ENCODE measurements at regions not wholly inside any gene's neighbourhood (a gene's known extent, or its start where the extent isn't known, plus 50 kb on each side); places are given as distances from the start of the nearest gene placed in this dataset.
"Not testable (repeated sequence)": the region's sequence is repeated elsewhere in the genome, so short reads cannot be mapped to it uniquely, and the experiment has no call there.

DNA sequence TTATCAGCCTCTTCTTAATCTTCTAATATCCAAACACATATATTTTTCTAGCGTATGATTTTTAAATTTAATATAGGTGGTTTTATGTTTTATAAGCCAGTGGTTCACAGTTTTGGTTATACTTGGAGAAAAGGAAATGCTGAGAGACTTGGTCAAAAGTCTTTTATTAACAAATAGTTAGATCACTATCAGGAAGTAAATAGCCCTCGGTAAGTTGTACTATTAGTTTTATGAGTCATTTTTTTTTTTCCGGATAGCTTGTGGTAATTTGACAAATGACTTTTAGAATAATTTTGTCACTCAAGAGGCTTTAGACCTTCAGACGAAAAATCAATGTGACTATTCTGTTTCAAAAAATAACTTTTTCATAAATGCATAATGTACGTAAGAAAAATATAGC, 232.2 kb upstream of the ROBO1 start:
- DNase-seq (no peak), ATAC-seq (no peak)
- intact Hi-C loops (cut with DNase I) = no loop called here

DNA sequence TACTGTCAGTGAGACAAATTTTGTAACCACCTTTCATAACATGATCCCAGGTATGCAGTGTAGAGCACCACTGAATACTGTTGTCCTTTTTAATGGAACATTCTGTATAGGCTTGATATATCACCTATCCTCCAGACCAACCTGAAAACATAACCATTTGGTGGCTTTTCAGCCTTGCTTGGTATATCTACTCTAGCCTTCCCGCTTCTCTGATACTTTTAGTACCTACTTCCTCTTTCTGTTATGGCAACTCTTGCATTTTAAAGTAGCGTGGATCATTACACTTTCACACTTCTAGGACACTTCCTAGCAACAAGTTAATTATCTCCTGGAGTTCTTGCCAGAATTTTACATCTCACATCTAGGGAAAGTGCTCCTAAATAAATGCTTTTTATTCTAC, 226.6 kb upstream of the ROBO1 start:
- DNase-seq = no peak
- no peak for ATAC-seq
- intact Hi-C loops (cut with DNase I) = no loop called here

DNA sequence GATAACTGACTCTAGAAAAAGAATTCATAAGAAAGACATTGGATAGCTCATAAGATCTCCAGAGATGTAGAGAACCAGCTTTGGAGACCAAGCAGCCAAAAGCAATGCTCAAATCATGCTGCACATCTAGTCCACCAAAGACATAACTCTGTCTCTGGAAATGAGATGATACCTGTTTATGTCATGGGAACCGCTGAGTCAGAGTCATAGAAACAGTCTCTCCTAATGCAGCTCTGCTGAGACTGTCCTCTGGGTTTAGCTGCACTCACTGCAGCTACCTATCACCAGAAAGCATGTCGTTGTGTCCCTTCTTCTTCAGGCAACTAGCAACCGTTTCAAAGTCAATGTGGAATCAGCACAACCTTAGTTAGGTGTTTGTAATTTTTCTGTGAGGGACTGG, 218.5 kb upstream of the ROBO1 start:
- ATAC-seq (no peak), DNase-seq (no peak)
- intact Hi-C loops (cut with DNase I) = no loop called here

DNA sequence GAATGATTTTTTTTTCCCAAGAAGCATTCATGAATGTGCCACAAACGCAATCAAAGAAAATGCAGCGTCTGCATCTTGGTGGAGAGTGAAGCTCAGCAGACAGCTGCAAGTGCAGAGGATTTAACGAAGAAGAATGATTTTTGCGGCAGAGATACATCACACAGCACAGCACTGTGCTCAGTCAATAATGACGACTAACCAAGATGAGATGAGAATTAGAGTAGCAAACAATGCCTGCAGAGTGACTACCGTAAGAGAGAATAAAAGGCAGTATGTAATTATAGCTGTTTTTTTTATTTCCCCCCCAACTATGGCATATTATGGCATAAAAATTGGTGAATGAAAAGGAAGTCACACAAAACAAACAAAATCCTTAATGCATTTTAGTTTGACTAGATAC, 218.0 kb upstream of the ROBO1 start:
- DNase-seq = no peak
- intact Hi-C loops (cut with DNase I) = no loop called here
- no peak for ATAC-seq

DNA sequence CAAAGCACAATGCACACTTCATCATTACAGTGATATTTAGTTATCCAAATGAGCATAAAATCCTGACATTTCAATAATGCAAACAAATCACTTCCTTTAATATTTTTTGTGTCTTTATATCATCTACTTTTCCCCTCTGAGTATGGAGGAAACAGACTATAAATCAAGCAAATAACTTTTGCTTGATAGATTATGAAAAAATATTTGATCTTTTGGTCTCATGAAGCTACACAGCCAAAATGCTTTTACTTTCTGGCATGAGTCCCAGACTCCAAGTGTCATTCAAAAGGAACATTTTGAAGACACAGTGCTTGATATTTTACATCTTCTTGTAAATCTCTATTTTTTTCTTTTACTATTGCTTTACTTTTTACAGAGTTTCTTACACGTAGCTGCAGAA, 215.3 kb upstream of the ROBO1 start:
- intact Hi-C loops (cut with DNase I) = no loop called here

DNA sequence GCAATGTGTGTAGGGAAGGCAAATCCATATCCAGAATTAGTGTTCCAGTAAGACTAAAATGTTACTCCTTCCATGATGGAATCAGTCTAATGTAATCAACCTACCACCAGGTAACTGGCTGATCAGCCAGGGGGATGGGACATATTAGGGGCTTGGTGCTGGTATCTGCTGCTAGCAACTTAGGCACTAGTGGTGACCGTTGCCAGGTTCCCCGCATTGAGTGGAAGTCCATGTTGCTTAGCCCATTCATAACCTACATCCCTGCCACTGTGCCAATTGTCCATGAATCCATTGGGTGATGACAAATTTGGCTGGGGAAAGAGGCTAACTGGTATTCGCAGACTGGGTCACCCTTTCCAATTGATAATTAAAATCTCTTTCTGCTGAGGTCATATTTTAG, 212.2 kb upstream of the ROBO1 start:
- intact Hi-C loops (cut with DNase I) = no loop called here
- no peak for ATAC-seq
- no peak for DNase-seq

More for the DNA sequence above, 215.3 kb upstream of the ROBO1 start:
- ATAC-seq = no peak
- DNase-seq = no peak

DNA sequence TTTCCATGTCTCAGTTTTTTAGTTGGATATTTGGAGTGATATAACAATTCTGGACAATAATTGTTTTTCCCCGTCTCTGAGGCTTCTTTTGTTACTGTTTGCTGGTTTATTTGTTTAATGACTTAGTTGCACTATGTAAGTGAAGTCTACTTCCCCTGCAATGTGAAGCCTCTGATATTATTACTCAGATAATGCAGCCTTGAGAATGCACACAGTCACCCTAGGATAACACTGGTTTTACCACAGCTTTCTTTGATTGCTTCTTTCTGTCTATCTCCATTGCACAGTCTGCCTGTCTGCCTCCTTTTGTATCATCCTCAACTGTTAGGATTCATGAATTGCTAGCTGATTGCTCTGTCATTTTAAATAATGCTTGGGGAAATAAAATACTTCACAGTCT, 208.7 kb upstream of the ROBO1 start:
- intact Hi-C loops (cut with DNase I) = no loop called here

DNA sequence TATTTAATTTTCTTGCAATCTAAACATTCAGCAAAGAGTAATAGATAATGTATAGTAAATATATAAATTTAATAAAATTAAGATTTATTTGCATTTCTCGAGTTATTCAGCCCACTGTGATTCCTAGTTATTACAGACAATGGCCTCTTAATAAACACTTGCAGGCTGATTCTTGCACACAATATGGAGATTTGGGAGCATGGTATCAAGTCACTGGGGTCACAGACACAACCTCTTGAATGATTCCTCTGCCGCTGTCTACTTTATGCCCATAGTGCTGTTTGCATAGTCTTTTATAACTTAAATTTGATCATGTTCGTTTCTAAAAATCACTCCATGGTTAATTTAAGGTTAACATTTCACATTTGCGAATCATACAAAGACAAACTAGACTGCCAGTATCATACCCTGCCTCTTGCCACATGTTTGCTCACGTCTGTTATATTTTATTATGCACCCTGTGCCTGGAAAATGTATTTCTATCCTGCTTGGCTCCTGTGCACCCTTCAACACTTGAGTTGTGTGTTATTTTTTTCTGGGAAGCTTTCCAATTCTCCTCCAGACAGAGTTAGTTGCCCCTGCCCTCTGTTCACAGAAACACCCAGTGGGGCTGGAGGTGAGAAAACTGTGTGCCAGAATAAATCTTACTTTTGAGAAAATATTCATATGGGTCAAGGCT, 206.3 kb upstream of the ROBO1 start:
- intact Hi-C loops (cut with DNase I) = no loop called here
- ATAC-seq = peak; percentile 83 to 95
- no peak for DNase-seq

More for the DNA sequence above, 208.7 kb upstream of the ROBO1 start:
- DNase-seq = no peak
- ATAC-seq = no peak

DNA sequence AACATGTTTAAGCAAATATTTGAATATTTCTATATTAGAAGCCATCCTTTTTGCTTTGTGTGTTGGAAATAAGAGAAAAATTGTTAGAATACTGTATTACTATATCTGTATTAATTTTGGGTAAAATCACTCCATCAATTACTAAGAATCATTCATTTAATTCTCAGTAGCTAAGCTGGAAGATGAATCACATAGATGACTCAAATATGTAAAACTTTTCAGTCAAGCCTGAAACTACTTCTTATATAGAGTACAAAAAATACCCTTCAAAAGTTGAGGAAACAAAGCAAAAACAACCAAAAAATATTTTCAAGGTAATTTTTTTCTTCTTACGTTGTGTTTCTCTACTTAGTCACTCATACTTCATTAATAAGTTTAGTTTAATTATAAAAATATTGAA, 205.7 kb upstream of the ROBO1 start:
- intact Hi-C loops (cut with DNase I) = no loop called here
- ATAC-seq (no peak), DNase-seq (no peak)

DNA sequence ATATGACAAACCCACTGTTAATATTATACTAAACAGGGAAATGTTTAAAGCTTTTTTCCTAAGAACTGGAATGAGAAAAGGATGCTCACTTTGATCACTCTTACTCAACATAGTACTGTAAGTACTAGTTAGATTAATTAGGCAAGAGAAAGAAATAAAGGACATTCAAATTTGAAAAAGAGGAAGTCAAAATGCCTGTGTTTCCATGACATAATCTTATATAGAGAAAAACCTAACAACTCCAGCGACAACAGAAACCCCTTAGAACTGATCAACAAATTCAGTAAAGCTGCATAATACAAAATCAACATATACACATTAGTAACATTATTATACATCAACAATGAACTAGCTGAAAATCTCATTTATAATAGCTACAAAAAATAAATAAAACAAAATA, 200.6 kb upstream of the ROBO1 start:
- DNase-seq (no peak), ATAC-seq (no peak)
- intact Hi-C loops (cut with DNase I) = no loop called here

DNA sequence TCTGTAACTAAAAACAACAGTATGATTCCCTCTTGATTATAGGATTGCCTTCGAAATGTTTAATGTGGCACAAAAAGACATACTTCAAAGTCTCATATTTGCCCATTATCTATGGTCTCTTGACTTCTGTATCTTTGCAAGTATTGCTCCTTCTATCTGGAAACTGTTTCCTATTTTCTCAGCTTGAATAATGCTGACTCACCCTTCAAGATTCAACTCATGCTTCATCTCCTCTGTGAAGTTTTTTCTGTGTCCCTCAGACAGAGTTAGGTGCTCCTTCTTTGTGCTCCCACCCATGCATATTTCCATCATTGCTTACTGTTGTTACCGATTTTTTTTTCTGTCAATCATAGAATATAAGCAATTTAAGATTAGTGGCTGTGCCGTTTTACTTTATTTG, 192.8 kb upstream of the ROBO1 start:
- intact Hi-C loops (cut with DNase I) = no loop called here
- ATAC-seq (no peak), DNase-seq (no peak)

DNA sequence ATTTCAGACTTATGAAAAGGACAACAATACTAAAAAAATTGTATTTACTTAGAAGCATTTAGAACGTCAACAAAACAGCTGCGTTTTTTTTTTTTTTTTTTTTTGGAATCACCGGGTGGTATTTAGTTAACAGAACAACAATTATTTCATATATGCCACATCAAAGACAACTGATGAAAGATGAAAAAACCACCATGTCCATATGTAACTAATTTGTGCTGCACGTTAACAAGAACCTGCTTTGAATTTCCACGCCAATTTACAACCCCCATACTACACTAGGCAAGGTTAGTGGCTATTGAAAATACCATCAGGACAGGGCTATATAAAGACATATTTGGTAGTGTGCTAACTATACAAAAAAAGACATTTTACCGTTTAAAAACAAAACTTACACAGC, 189.3 kb upstream of the ROBO1 start:
- no peak for ATAC-seq
- DNase-seq = no peak
- intact Hi-C loops (cut with DNase I) = no loop called here

DNA sequence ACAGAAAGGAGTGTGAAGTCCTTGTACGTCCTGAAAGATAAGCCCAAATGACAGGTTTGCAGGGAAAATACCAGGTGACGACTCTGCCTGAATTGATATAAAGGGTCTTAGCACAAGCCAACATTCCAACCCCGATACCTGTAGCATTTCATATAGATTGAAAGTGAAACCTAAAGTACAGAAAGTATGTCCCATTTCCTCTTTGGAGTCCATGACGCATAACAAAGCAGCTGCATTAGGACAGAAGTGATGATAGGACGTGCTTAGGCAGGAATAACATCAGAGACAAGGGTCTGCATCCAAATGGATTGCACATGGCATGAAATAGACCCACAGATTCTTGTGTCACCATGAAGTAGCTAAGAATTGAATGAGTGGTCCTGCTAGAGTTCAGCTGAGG, 187.0 kb upstream of the ROBO1 start:
- ATAC-seq = no peak
- intact Hi-C loops (cut with DNase I) = no loop called here

DNA sequence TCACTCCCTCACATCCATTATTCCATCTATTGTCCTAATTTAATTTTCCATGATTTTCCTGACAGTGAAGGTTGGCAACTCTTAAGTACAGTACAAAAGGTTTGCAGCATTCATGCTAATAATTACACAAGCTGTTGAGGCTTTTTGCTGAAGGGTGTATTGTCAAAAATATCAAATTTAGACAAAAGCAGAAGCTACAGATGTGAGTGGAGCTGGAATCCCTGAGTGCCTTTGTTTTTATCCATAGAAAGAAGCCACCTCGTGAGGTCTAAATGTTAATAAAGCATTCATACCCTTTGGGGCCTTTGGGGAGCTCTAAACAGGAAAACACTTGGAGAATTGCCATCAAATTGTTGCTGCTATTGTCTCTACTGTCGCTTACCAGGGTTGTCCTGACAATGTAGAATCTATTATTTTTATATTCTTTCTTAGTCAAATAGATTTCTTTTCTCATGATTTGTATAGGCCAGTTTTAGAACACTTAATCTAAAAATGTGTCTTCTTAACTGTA, 185.8 kb upstream of the ROBO1 start:
- DNase-seq (no peak), ATAC-seq (no peak)
- intact Hi-C loops (cut with DNase I) = no loop called here

More for the DNA sequence above, 187.0 kb upstream of the ROBO1 start:
- no peak for DNase-seq

DNA sequence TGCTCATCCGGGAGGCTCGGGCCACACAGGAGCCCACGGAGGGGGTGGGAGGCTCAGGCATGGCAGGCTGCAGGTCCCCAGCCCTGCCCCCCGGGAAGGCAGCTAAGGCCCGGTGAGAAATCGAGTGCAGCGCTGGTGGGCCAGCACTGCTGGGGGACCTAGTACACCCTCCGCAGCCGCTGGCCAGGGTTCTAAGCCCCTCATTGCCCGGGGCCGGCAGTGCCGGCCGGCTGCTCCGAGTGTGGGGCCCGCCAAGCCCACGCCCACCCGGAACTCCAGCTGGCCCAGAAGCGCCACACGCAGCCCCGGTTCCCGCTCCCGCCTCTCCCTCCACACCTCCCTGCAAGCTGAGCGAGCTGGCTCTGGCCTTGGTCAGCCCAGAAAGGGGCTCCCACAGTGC, 183.6 kb upstream of the ROBO1 start:
- ATAC-seq; intact Hi-C loops (cut with DNase I); DNase-seq: not testable (repeated sequence)

DNA sequence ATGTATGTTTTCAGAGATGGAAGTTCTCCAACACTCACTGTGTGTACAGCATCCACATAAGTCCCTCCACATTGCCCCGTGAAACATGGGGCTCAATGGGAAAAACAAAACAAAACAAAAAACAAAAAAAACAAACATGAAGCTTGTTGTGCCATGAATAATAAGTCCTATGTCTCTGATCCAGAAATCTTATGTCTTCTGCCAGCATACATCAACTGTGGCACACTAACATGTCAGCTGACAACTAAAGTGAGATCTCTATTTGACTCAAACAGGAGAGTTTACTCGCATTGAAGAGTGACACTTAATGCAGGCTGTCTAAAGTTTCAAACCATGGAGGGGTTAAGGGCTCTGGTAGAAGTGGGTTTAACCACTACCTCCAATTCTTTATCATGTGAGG, 180.2 kb upstream of the ROBO1 start:
- no peak for ATAC-seq
- intact Hi-C loops (cut with DNase I) = no loop called here
- DNase-seq = no peak

DNA sequence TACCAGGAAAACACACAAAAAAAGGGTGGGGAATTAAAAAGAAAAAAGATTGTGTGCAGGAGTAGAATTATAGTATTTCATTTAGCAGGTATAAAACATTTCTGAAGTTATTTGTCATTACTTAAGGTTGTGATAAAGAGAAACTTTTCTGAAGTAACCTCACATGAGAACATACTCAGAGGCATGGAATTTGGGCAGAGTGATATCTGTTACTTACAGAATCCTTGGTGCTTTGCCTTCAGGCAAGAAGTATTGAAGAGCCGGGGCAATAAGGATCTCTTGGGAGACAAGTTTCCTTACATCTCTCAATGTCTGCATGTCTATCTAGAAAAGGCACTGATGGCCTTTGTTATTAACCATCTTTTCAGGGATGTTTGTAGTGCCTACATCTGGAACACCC, 179.7 kb upstream of the ROBO1 start:
- intact Hi-C loops (cut with DNase I) = no loop called here
- DNase-seq = no peak
- ATAC-seq = no peak

DNA sequence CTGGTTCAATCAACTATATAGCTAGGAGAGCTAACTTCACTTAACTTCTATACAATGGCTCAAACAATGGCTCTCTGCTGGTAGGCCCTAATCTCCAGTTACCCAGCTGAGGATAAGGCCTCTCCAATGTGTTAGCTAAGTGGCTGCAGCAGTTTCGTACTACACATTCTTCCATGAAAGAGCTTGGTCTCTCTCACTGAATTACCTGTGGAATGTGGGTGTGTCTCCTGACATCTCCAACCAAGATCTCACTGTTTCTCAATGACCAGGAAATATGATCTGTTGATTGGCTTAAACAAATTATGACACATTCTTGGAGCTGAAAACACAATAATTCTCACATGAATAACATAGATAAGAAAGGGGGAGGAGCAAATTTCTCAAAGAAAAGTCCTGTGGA, 169.8 kb upstream of the ROBO1 start:
- intact Hi-C loops (cut with DNase I) = no loop called here
- ATAC-seq (peak in 1 of 2 donors; percentile 54), DNase-seq (no peak)

DNA sequence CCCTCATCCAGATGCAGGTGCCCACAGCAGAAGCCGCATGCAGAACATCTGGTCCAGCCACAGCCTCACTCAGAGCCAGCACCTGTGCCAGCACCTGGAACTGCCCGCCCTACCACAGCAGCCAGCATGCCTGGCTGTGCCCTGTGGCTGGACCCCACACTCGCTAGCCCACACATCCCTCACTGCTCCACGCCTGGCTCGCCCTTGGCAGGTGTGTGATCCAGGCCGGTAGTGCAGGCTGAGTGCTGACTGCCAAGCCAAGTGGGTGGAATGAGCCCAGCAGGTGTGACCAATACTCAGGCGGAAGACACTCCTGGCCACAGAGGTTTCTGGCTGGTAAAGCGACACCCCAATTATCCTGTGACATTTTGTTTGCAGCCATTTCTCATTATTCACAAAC, 162.4 kb upstream of the ROBO1 start:
- intact Hi-C loops (cut with DNase I) = no loop called here
- no peak for ATAC-seq
- DNase-seq = no peak

DNA sequence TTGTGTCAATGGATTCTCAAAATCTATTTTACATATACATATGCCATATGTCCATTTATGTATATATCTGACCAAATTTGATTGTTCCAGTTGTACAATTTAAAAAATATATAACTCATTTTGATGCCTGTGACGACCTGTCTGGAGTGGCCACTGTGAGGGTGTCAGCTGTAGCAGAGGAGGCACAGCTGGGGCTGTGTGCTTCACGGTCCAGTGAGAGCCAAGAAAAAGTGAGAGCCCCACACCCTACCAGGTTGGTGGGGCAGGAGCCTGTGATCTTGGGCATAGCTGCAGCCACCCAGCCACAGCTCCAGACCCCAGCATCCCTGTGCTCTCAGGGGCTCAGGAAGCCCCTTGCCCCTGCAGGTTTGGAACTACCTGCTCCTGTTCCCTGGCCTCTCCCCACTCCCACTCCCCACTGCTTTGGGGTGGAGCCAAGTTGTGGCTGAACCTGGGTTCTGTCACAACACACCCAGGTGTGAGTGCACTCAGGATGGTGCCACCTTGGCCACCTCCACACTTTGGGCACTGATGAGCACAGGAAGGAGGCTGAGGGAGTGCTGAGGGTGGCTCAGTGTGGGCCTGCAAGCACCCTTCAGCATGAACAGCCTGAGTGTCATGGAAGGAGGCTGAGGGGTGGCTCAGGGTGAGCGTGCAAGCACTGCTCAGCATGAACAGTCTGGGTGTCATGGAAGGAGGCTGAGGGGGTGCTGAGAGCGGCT, 161.1 kb upstream of the ROBO1 start:
- ATAC-seq (no peak), DNase-seq (no peak)
- intact Hi-C loops (cut with DNase I) = no loop called here

DNA sequence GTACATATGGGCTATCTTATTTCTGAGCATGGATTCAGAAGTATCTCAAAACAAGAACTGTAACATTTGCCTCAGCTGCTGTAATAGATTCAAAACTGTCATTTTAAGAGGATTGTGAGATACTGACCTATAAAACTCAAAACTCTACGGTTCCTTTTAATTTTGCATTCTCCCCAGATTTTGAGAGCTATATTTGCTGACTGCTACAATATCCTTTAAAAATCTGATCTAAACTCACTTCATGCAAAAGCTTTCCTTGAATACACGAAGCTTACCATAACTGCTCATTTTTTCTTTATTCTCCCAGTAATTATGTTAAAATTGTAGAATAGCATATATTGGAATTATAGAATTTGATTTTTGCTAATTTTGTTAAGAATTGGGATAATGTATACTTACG, 158.7 kb upstream of the ROBO1 start:
- intact Hi-C loops (cut with DNase I) = no loop called here

More for the DNA sequence above, 158.7 kb upstream of the ROBO1 start:
- no peak for DNase-seq
- ATAC-seq = no peak
